GM19468 (cell line): ENCODE measurements at regions not wholly inside any gene's neighbourhood (a gene's known extent, or its start where the extent isn't known, plus 50 kb on each side); places are given as distances from the start of the nearest gene placed in this dataset.

Experiments
- ATAC-seq: cut with Tn5 transposase; IDR thresholded peaks from one replicate; pipeline ENCODE4 v1.9.1; 2021; ENCODE audit warnings: mild to moderate bottlenecking, moderate library complexity, moderate number of reproducible peaks; ENCODE audit not compliant: unreplicated experiment; ENCODE audit errors: extremely low read depth

- no peak for ATAC-seq
Measured at GRCh38 chr4:71235311-71236201, 103.3 kb upstream of the SLC4A4 start.

GRCh38 chr4:71236226-71236625, 102.6 kb upstream of the SLC4A4 start:
- no peak for ATAC-seq

- ATAC-seq: no peak
Measured at GRCh38 chr4:71237641-71238040, 101.2 kb upstream of the SLC4A4 start.

GRCh38 chr4:71239365-71239764, 99.5 kb upstream of the SLC4A4 start:
- ATAC-seq: no peak

- ATAC-seq: no peak
Measured at GRCh38 chr4:71240094-71240493, 98.7 kb upstream of the SLC4A4 start.

GRCh38 chr4:71241501-71242288, 97.1 kb upstream of the SLC4A4 start:
- no peak for ATAC-seq

- no peak for ATAC-seq
Measured at GRCh38 chr4:71243091-71243833, 95.6 kb upstream of the SLC4A4 start.

GRCh38 chr4:71247706-71248105, 91.1 kb upstream of the SLC4A4 start:
- ATAC-seq: no peak

- ATAC-seq: no peak
Measured at GRCh38 chr4:71251261-71251660, 87.6 kb upstream of the SLC4A4 start.

- ATAC-seq: no peak
Measured at GRCh38 chr4:71253545-71253944, 85.3 kb upstream of the SLC4A4 start.

- ATAC-seq: no peak
Measured at GRCh38 chr4:71254451-71255012, 84.3 kb upstream of the SLC4A4 start.

- no peak for ATAC-seq
Measured at GRCh38 chr4:71255976-71256375, 82.8 kb upstream of the SLC4A4 start.

GRCh38 chr4:71257761-71258160, 81.1 kb upstream of the SLC4A4 start:
- ATAC-seq: no peak

- no peak for ATAC-seq
Measured at GRCh38 chr4:71258323-71258722, 80.5 kb upstream of the SLC4A4 start.

- no peak for ATAC-seq
Measured at GRCh38 chr4:71259280-71259679, 79.5 kb upstream of the SLC4A4 start.

- no peak for ATAC-seq
Measured at GRCh38 chr4:71259911-71260331, 78.9 kb upstream of the SLC4A4 start.

- no peak for ATAC-seq
Measured at GRCh38 chr4:71260544-71260943, 78.3 kb upstream of the SLC4A4 start.

- no peak for ATAC-seq
Measured at GRCh38 chr4:71261001-71261400, 77.8 kb upstream of the SLC4A4 start.

GRCh38 chr4:71261633-71262121, 77.1 kb upstream of the SLC4A4 start:
- no peak for ATAC-seq

- no peak for ATAC-seq
Measured at GRCh38 chr4:71262161-71262560, 76.7 kb upstream of the SLC4A4 start.
